CD4-positive, alpha-beta memory T cell (primary cell): ENCODE measurements at regions not wholly inside any gene's neighbourhood (a gene's known extent, or its start where the extent isn't known, plus 50 kb on each side); places are given as distances from the start of the nearest gene placed in this dataset.

Experiments
- CTCF ChIA-PET: fragments of 350-600 bp; sonication (Branson Sonifier 250); formaldehyde crosslinking; loops from one replicate; lab custom pipeline; 2021; ENCODE audit warnings: inconsistent platforms; ENCODE audit not compliant: partially characterized antibody; lab: Charles Lee
- POLR2A ChIA-PET: fragments of 350-600 bp; sonication (Branson Sonifier 250); formaldehyde crosslinking; loops from one replicate; lab custom pipeline; 2021; ENCODE audit not compliant: partially characterized antibody; lab: Charles Lee
- DNase-seq, 5 donors: peaks; one replicate each; pipeline versions ENCODE4 v3.0.0 to v3.0.0-alpha.2; 2020 to 2022; ENCODE audit warnings: mixed read lengths in 1 of 5
- H3K27ac ChIP-seq: one replicate; pipeline ENCODE4 v1.7.0; 2013; ENCODE audit warnings: low read depth, low read length
- H3K27me3 ChIP-seq: 2 replicates; pipeline ENCODE4 v1.7.0; 2013; ENCODE audit warnings: mild to moderate bottlenecking, low read length, moderate library complexity; ENCODE audit not compliant: insufficient read depth
- H3K36me3 ChIP-seq: 2 replicates; pipeline ENCODE4 v1.7.0; 2013; ENCODE audit warnings: mild to moderate bottlenecking, low read length, moderate library complexity; ENCODE audit not compliant: insufficient read depth
- H3K4me1 ChIP-seq: 2 replicates; pipeline ENCODE4 v1.7.0; 2013; ENCODE audit warnings: mild to moderate bottlenecking, low read length, moderate library complexity; ENCODE audit not compliant: insufficient read depth
- H3K4me3 ChIP-seq, 2 donors: one replicate each; pipeline ENCODE4 v1.7.0; 2013; ENCODE audit warnings: low read length in 2 of 2, mild to moderate bottlenecking in 1 of 2
- H3K9me3 ChIP-seq, 2 donors: one replicate each; pipeline ENCODE4 v1.7.0; 2013; ENCODE audit warnings: low read length in 2 of 2, control low read depth in 1 of 2; ENCODE audit not compliant: control insufficient read depth in 1 of 2
- H3K27ac Mint-ChIP-seq, 7 donors: one replicate each; pipeline ENCODE4 v1.8.0; 2020 to 2021; ENCODE audit warnings: mixed read lengths in 7 of 7, mild to moderate bottlenecking in 6 of 7, inconsistent platforms in 3 of 7, moderate library complexity in 3 of 7
- H3K27me3 Mint-ChIP-seq, 2 donors: one replicate each; pipeline ENCODE4 v1.8.0; 2020 to 2021; ENCODE audit warnings: mixed read lengths in 2 of 2
- H3K36me3 Mint-ChIP-seq, 2 donors: one replicate each; pipeline ENCODE4 v1.8.0; 2020 to 2021; ENCODE audit warnings: mixed read lengths in 2 of 2, inconsistent platforms in 1 of 2, mild to moderate bottlenecking in 1 of 2
- H3K4me1 Mint-ChIP-seq, 4 donors: one replicate each; pipeline ENCODE4 v1.8.0; 2020 to 2021; ENCODE audit warnings: mixed read lengths in 4 of 4, mild to moderate bottlenecking in 1 of 4
- H3K4me3 Mint-ChIP-seq, 8 donors: one replicate each; pipeline ENCODE4 v1.8.0; 2020 to 2021; ENCODE audit warnings: mixed read lengths in 8 of 8, mild to moderate bottlenecking in 7 of 8, moderate library complexity in 6 of 8, inconsistent platforms in 3 of 8
- H3K9me3 Mint-ChIP-seq, 8 donors: one replicate each; pipeline ENCODE4 v1.8.0; 2020 to 2021; ENCODE audit warnings: mixed read lengths in 8 of 8, mild to moderate bottlenecking in 5 of 8, inconsistent platforms in 3 of 8, moderate library complexity in 1 of 8
- intact Hi-C: fragments of 100-400 bp; cut with micrococcal nuclease; formaldehyde crosslinking; loops from one replicate; pipeline ENCODE4 v1.15.1; 2023

- no peak overlapping the region for H3K4me3 Mint-ChIP-seq
- Histone ChIP-seq H3K27ac (no peak overlapping the region), H3K4me3 (no peak overlapping the region), H3K36me3 (no peaks in the 10 kb centered on the region), H3K27me3 (no peaks in the 10 kb centered on the region), H3K9me3 (no peaks in the 10 kb centered on the region), H3K4me1 (no peaks in the 10 kb centered on the region)
- intact Hi-C loops, result no loop called here
- peaks cover 2 to 19% (median 12%) of the 10 kb centered on the region in 8 donors for H3K9me3 Mint-ChIP-seq
- H3K27me3 Mint-ChIP-seq, result no peaks in the 10 kb centered on the region
- ChIA-PET POLR2A (no interaction called here), CTCF (no interaction called here)
- H3K36me3 Mint-ChIP-seq, result no peaks in the 10 kb centered on the region
- no peak for DNase-seq
- H3K27ac Mint-ChIP-seq, result no peak overlapping the region
- no peaks in the 10 kb centered on the region for H3K4me1 Mint-ChIP-seq
Observed at GRCh38 chr2:138943470-138943869, 163.3 kb upstream of the NXPH2 start.

- Mint-ChIP-seq H3K36me3 (no peaks in the 10 kb centered on the region), H3K9me3 (peaks cover 2 to 24% (median 12%) of the 10 kb centered on the region in 8 donors), H3K27me3 (no peaks in the 10 kb centered on the region), H3K4me1 (no peaks in the 10 kb centered on the region), H3K4me3 (no peak overlapping the region), H3K27ac (no peak overlapping the region)
- no peaks in the 10 kb centered on the region for H3K36me3 ChIP-seq
- no peak overlapping the region for H3K4me3 ChIP-seq
- intact Hi-C loops, result no loop called here
- POLR2A ChIA-PET, result no interaction called here
- no peaks in the 10 kb centered on the region for H3K9me3 ChIP-seq
- DNase-seq, result no peak
- H3K27ac ChIP-seq, result no peak overlapping the region
- CTCF ChIA-PET, result no interaction called here
- no peaks in the 10 kb centered on the region for H3K27me3 ChIP-seq
- H3K4me1 ChIP-seq, result no peaks in the 10 kb centered on the region
Observed at GRCh38 chr2:138942466-138942865, 162.3 kb upstream of the NXPH2 start.

GRCh38 chr2:138931284-138932256, 151.4 kb upstream of the NXPH2 start:
- Mint-ChIP-seq H3K4me3 (no peak overlapping the region), H3K9me3 (peaks cover 0 to 10% (median 4%) of the 10 kb centered on the region in 8 donors), H3K27ac (no peak overlapping the region), H3K4me1 (no peaks in the 10 kb centered on the region), H3K27me3 (no peaks in the 10 kb centered on the region), H3K36me3 (no peaks in the 10 kb centered on the region)
- intact Hi-C loops, result no loop called here
- no peak for DNase-seq
- no peaks in the 10 kb centered on the region for H3K27me3 ChIP-seq
- no peak overlapping the region for H3K27ac ChIP-seq
- H3K9me3 ChIP-seq, result no peaks in the 10 kb centered on the region
- H3K36me3 ChIP-seq, result no peaks in the 10 kb centered on the region
- ChIA-PET CTCF (no interaction called here), POLR2A (no interaction called here)
- H3K4me3 ChIP-seq, result no peak overlapping the region
- H3K4me1 ChIP-seq, result no peaks in the 10 kb centered on the region

- DNase-seq, result no peak
- Mint-ChIP-seq H3K9me3 (peaks cover 0 to 10% (median 4%) of the 10 kb centered on the region in 8 donors), H3K4me1 (no peaks in the 10 kb centered on the region)
Observed at GRCh38 chr2:138930571-138930970, 150.4 kb upstream of the NXPH2 start.

GRCh38 chr2:138928374-138929021, 148.3 kb upstream of the NXPH2 start:
- Mint-ChIP-seq H3K4me3 (no peak overlapping the region), H3K27me3 (no peaks in the 10 kb centered on the region), H3K9me3 (peaks cover 0 to 10% (median 5%) of the 10 kb centered on the region in 8 donors), H3K27ac (no peak overlapping the region), H3K4me1 (no peaks in the 10 kb centered on the region), H3K36me3 (no peaks in the 10 kb centered on the region)
- Histone ChIP-seq H3K36me3 (no peaks in the 10 kb centered on the region), H3K27ac (no peak overlapping the region), H3K27me3 (no peaks in the 10 kb centered on the region), H3K4me1 (no peaks in the 10 kb centered on the region), H3K9me3 (no peaks in the 10 kb centered on the region), H3K4me3 (no peak overlapping the region)
- intact Hi-C loops, result no loop called here
- no peak for DNase-seq
- POLR2A ChIA-PET, result no interaction called here
- CTCF ChIA-PET, result no interaction called here

More at GRCh38 chr2:138930571-138930970, 150.4 kb upstream of the NXPH2 start:
- H3K36me3 ChIP-seq, result no peaks in the 10 kb centered on the region
- no peaks in the 10 kb centered on the region for H3K9me3 ChIP-seq
- H3K4me1 ChIP-seq, result no peaks in the 10 kb centered on the region
- H3K27ac Mint-ChIP-seq, result no peak overlapping the region
- no peaks in the 10 kb centered on the region for H3K27me3 Mint-ChIP-seq
- ChIA-PET CTCF (no interaction called here), POLR2A (no interaction called here)
- intact Hi-C loops, result no loop called here
- H3K4me3 ChIP-seq, result no peak overlapping the region
- no peaks in the 10 kb centered on the region for H3K27me3 ChIP-seq
- no peak overlapping the region for H3K27ac ChIP-seq
- no peaks in the 10 kb centered on the region for H3K36me3 Mint-ChIP-seq
- no peak overlapping the region for H3K4me3 Mint-ChIP-seq

GRCh38 chr2:138922973-138923563, 142.9 kb upstream of the NXPH2 start:
- intact Hi-C loops, result no loop called here
- H3K4me1 ChIP-seq, result no peaks in the 10 kb centered on the region
- Mint-ChIP-seq H3K4me3 (no peak overlapping the region), H3K4me1 (no peaks in the 10 kb centered on the region), H3K36me3 (no peaks in the 10 kb centered on the region), H3K27ac (no peak overlapping the region), H3K27me3 (no peaks in the 10 kb centered on the region), H3K9me3 (peaks cover 0 to 3% (median under 1%) of the 10 kb centered on the region in 8 donors)
- no peaks in the 10 kb centered on the region for H3K27me3 ChIP-seq
- DNase-seq, result no peak
- H3K36me3 ChIP-seq, result no peaks in the 10 kb centered on the region
- ChIA-PET CTCF (no interaction called here), POLR2A (no interaction called here)
- H3K4me3 ChIP-seq, result no peak overlapping the region
- no peak overlapping the region for H3K27ac ChIP-seq
- no peaks in the 10 kb centered on the region for H3K9me3 ChIP-seq

GRCh38 chr2:138919120-138919747, 139.0 kb upstream of the NXPH2 start:
- Mint-ChIP-seq H3K36me3 (no peaks in the 10 kb centered on the region), H3K4me1 (no peaks in the 10 kb centered on the region), H3K4me3 (no peak overlapping the region), H3K27me3 (no peaks in the 10 kb centered on the region), H3K27ac (no peak overlapping the region), H3K9me3 (peaks cover 0 to 8% (median 0%) of the 10 kb centered on the region in 8 donors)
- intact Hi-C loops, result no loop called here
- H3K27me3 ChIP-seq, result no peaks in the 10 kb centered on the region
- no peak overlapping the region for H3K27ac ChIP-seq
- no peak for DNase-seq
- ChIA-PET CTCF (no interaction called here), POLR2A (no interaction called here)
- H3K4me3 ChIP-seq, result no peak overlapping the region
- no peaks in the 10 kb centered on the region for H3K4me1 ChIP-seq
- no peaks in the 10 kb centered on the region for H3K36me3 ChIP-seq
- H3K9me3 ChIP-seq, result no peaks in the 10 kb centered on the region
